ENCODE measurements at regions not wholly inside any gene's neighbourhood (a gene's known extent, or its start where the extent isn't known, plus 50 kb on each side); places are given as distances from the start of the nearest gene placed in this dataset.

- TF ChIP-seq NFIC (IDR thresholded peaks at IDR 0.05) = no peak
- TF ChIP-seq FOXM1 (IDR thresholded peaks at IDR 0.05; ENCODE audit: borderline replicate concordance, low read depth) = no peak
- TF ChIP-seq CREB1 (IDR thresholded peaks at IDR 0.05; ENCODE audit: low read depth) = no peak
- TF ChIP-seq REST (IDR thresholded peaks at IDR 0.05; ENCODE audit: low read depth) = no peak
- TF ChIP-seq EP300 (IDR thresholded peaks at IDR 0.05; ENCODE audit: borderline replicate concordance) = no peak
- no peak for TF ChIP-seq YY1 (IDR thresholded peaks at IDR 0.05; ENCODE audit: low read depth)
- TF ChIP-seq CEBPB (IDR thresholded peaks at IDR 0.05) = no peak
- TF ChIP-seq TEAD4 (IDR thresholded peaks at IDR 0.05) = no peak
- no peak for TF ChIP-seq ZBTB7A (IDR thresholded peaks at IDR 0.05; ENCODE audit: low read depth)
- no peak for TF ChIP-seq EGR1 (IDR thresholded peaks at IDR 0.05)
- TF ChIP-seq USF1 (IDR thresholded peaks at IDR 0.05) = no peak
- no peak for TF ChIP-seq TAF1 (IDR thresholded peaks at IDR 0.05; ENCODE audit: low read depth)
- no peak for TF ChIP-seq TCF12 (IDR thresholded peaks at IDR 0.05; ENCODE audit: low read depth)
- TF ChIP-seq RAD21 (IDR thresholded peaks at IDR 0.05; ENCODE audit: low read depth) = no peak
- TF ChIP-seq MAX (IDR thresholded peaks at IDR 0.05) = no peak
Observed at GRCh38 chr10:109149666-109150350, 773.5 kb downstream of the XPNPEP1 start.

- no peak for TF ChIP-seq ZBTB7A (IDR thresholded peaks at IDR 0.05; ENCODE audit: low read depth)
- no peak for TF ChIP-seq CEBPB (IDR thresholded peaks at IDR 0.05)
- TF ChIP-seq CREB1 (IDR thresholded peaks at IDR 0.05; ENCODE audit: low read depth) = no peak
- no peak for TF ChIP-seq EGR1 (IDR thresholded peaks at IDR 0.05)
- no peak for TF ChIP-seq TCF12 (IDR thresholded peaks at IDR 0.05; ENCODE audit: low read depth)
Observed at GRCh38 chr10:109127363-109127762, 795.9 kb downstream of the XPNPEP1 start.

- TF ChIP-seq EP300 (IDR thresholded peaks at IDR 0.05; ENCODE audit: borderline replicate concordance) = no peak
- no peak for TF ChIP-seq CEBPB (IDR thresholded peaks at IDR 0.05)
- no peak for TF ChIP-seq FOXM1 (IDR thresholded peaks at IDR 0.05; ENCODE audit: borderline replicate concordance, low read depth)
- TF ChIP-seq NFIC (IDR thresholded peaks at IDR 0.05) = no peak
- TF ChIP-seq USF1 (IDR thresholded peaks at IDR 0.05) = no peak
- no peak for TF ChIP-seq ZBTB7A (IDR thresholded peaks at IDR 0.05; ENCODE audit: low read depth)
- no peak for TF ChIP-seq EGR1 (IDR thresholded peaks at IDR 0.05)
- no peak for TF ChIP-seq RAD21 (IDR thresholded peaks at IDR 0.05; ENCODE audit: low read depth)
- TF ChIP-seq TAF1 (IDR thresholded peaks at IDR 0.05; ENCODE audit: low read depth) = no peak
- no peak for TF ChIP-seq TCF12 (IDR thresholded peaks at IDR 0.05; ENCODE audit: low read depth)
- no peak for TF ChIP-seq YY1 (IDR thresholded peaks at IDR 0.05; ENCODE audit: low read depth)
- no peak for TF ChIP-seq MAX (IDR thresholded peaks at IDR 0.05)
- TF ChIP-seq TEAD4 (IDR thresholded peaks at IDR 0.05) = no peak
Observed at GRCh38 chr10:109126541-109126940, 796.8 kb downstream of the XPNPEP1 start.

- TF ChIP-seq USF1 (IDR thresholded peaks at IDR 0.05) (no peak), TEAD4 (IDR thresholded peaks at IDR 0.05) (no peak), FOXM1 (IDR thresholded peaks at IDR 0.05; ENCODE audit: borderline replicate concordance, low read depth) (no peak), ZBTB7A (IDR thresholded peaks at IDR 0.05; ENCODE audit: low read depth) (no peak), TCF12 (IDR thresholded peaks at IDR 0.05; ENCODE audit: low read depth) (no peak), NFIC (IDR thresholded peaks at IDR 0.05) (no peak), TAF1 (IDR thresholded peaks at IDR 0.05; ENCODE audit: low read depth) (no peak), REST (IDR thresholded peaks at IDR 0.05; ENCODE audit: low read depth) (no peak), EP300 (IDR thresholded peaks at IDR 0.05; ENCODE audit: borderline replicate concordance) (no peak), RAD21 (IDR thresholded peaks at IDR 0.05; ENCODE audit: low read depth) (no peak), CEBPB (IDR thresholded peaks at IDR 0.05) (no peak), EGR1 (IDR thresholded peaks at IDR 0.05) (no peak), CREB1 (IDR thresholded peaks at IDR 0.05; ENCODE audit: low read depth) (no peak), MAX (IDR thresholded peaks at IDR 0.05) (no peak), YY1 (IDR thresholded peaks at IDR 0.05; ENCODE audit: low read depth) (no peak)
Observed at GRCh38 chr10:109126016-109126415, 797.3 kb downstream of the XPNPEP1 start.

- TF ChIP-seq RAD21 (IDR thresholded peaks at IDR 0.05; ENCODE audit: low read depth) = no peak
- no peak for TF ChIP-seq USF1 (IDR thresholded peaks at IDR 0.05)
- no peak for TF ChIP-seq TCF12 (IDR thresholded peaks at IDR 0.05; ENCODE audit: low read depth)
- TF ChIP-seq TEAD4 (IDR thresholded peaks at IDR 0.05) = no peak
- no peak for TF ChIP-seq NFIC (IDR thresholded peaks at IDR 0.05)
- TF ChIP-seq EP300 (IDR thresholded peaks at IDR 0.05; ENCODE audit: borderline replicate concordance) = no peak
- no peak for TF ChIP-seq EGR1 (IDR thresholded peaks at IDR 0.05)
- no peak for TF ChIP-seq REST (IDR thresholded peaks at IDR 0.05; ENCODE audit: low read depth)
- no peak for TF ChIP-seq CEBPB (IDR thresholded peaks at IDR 0.05)
- no peak for TF ChIP-seq MAX (IDR thresholded peaks at IDR 0.05)
- TF ChIP-seq CREB1 (IDR thresholded peaks at IDR 0.05; ENCODE audit: low read depth) = no peak
- no peak for TF ChIP-seq FOXM1 (IDR thresholded peaks at IDR 0.05; ENCODE audit: borderline replicate concordance, low read depth)
- no peak for TF ChIP-seq YY1 (IDR thresholded peaks at IDR 0.05; ENCODE audit: low read depth)
- no peak for TF ChIP-seq TAF1 (IDR thresholded peaks at IDR 0.05; ENCODE audit: low read depth)
- TF ChIP-seq ZBTB7A (IDR thresholded peaks at IDR 0.05; ENCODE audit: low read depth) = no peak
Observed at GRCh38 chr10:109115179-109115578, 808.1 kb downstream of the XPNPEP1 start.

Measured in Ishikawa (cell line).